HepG2 (cell line): ENCODE measurements at regions not wholly inside any gene's neighbourhood (a gene's known extent, or its start where the extent isn't known, plus 50 kb on each side); places are given as distances from the start of the nearest gene placed in this dataset.
"Not testable (repeated sequence)": the region's sequence is repeated elsewhere in the genome, so short reads cannot be mapped to it uniquely, and the experiment has no call there.

Source experiments
- EP300 ChIP-seq, 3 experiments: sonication (generic) in 1 of 3; formaldehyde crosslinking in 1 of 3; IDR thresholded peaks; 2 replicates each; pipeline versions ENCODE4 v1.5.1 to v1.6.1; 2011 to 2020; ENCODE audit warnings: low read depth in 2 of 3, low read length in 2 of 3, borderline replicate concordance in 1 of 3, improper control_type of control experiment in 1 of 3, mild to moderate bottlenecking in 1 of 3, missing genetic modification reagents in 1 of 3, moderate library complexity in 1 of 3
- ETV6 ChIP-seq: sonication (generic); formaldehyde crosslinking; conservative IDR thresholded peaks from 2 replicates; pipeline ENCODE4 v1.4.0; 2020; ENCODE audit warnings: missing genetic modification reagents
- KDM5B ChIP-seq: sonication (generic); formaldehyde crosslinking; IDR thresholded peaks from 2 replicates; pipeline ENCODE4 v1.4.0; 2020; ENCODE audit warnings: missing genetic modification reagents, mild to moderate bottlenecking, borderline replicate concordance
- PATZ1 ChIP-seq: sonication (generic); formaldehyde crosslinking; IDR thresholded peaks from 2 replicates; pipeline ENCODE4 v1.4.0; 2020; ENCODE audit warnings: missing genetic modification reagents
- POLR2A ChIP-seq, 2 experiments: IDR thresholded peaks; 2 replicates each; pipeline ENCODE4 v1.6.1; 2011; ENCODE audit warnings: low read depth in 2 of 2, low read length in 2 of 2, mild to moderate bottlenecking in 1 of 2, moderate library complexity in 1 of 2; ENCODE audit not compliant: insufficient read depth in 1 of 2
- TGIF2 ChIP-seq: IDR thresholded peaks from 2 replicates; pipeline ENCODE4 v1.6.1; 2016; ENCODE audit warnings: control low read depth, missing compliant biosample characterization
- ZNF24 ChIP-seq: fragments of 450-650 bp; IDR thresholded peaks from 2 replicates; pipeline ENCODE4 v1.6.1; 2017; ENCODE audit warnings: antibody characterized with exemption, mild to moderate bottlenecking
- TF ChIP-seq, protein P1 (sequence below): sonication (generic); formaldehyde crosslinking; IDR thresholded peaks from 2 replicates; pipeline ENCODE4 v1.5.0; 2020; ENCODE audit warnings: mild to moderate bottlenecking, missing genetic modification reagents, moderate library complexity

DNA sequence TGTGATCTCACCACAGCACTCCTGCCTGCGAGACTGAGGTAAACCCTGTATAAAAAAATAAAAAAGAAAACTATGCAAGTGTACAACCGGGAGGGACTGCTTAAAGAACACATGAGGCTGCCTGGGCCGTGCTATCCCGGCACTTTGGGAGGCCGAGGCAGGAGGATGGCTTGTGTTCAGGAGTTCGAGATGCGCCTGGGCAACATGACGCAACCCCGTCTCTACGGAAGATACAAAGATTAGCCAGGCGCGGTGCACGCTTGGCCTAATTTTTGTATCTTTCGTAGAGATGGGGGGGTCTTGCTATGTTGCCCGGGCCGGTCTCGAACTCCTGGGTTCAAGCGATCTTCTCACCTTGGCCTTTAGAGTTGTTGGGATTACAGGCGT is 75.2 kb upstream of the ERV3-1 start:
- not testable (repeated sequence) for TF ChIP-seq POLR2A (IDR thresholded peaks at IDR 0.05; ENCODE audit: insufficient read depth in 1 of 2, low read depth in 2 of 2, low read length in 2 of 2); PATZ1 (CRISPR knock-in tag); ETV6 (CRISPR knock-in tag); KDM5B (CRISPR knock-in tag); ZNF24; EP300 (IDR thresholded peaks at IDR 0.05; ENCODE audit: low read depth in 2 of 2, low read length in 2 of 2); EP300 (CRISPR knock-in tag; IDR thresholded peaks at IDR 0.05; ENCODE audit: borderline replicate concordance); TGIF2 (CRISPR knock-in tag)
- TF ChIP-seq, protein P1, sequence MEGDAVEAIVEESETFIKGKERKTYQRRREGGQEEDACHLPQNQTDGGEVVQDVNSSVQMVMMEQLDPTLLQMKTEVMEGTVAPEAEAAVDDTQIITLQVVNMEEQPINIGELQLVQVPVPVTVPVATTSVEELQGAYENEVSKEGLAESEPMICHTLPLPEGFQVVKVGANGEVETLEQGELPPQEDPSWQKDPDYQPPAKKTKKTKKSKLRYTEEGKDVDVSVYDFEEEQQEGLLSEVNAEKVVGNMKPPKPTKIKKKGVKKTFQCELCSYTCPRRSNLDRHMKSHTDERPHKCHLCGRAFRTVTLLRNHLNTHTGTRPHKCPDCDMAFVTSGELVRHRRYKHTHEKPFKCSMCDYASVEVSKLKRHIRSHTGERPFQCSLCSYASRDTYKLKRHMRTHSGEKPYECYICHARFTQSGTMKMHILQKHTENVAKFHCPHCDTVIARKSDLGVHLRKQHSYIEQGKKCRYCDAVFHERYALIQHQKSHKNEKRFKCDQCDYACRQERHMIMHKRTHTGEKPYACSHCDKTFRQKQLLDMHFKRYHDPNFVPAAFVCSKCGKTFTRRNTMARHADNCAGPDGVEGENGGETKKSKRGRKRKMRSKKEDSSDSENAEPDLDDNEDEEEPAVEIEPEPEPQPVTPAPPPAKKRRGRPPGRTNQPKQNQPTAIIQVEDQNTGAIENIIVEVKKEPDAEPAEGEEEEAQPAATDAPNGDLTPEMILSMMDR (CRISPR knock-in tag): not testable (repeated sequence)
